GM19043 (cell line): ENCODE measurements at regions not wholly inside any gene's neighbourhood (a gene's known extent, or its start where the extent isn't known, plus 50 kb on each side); places are given as distances from the start of the nearest gene placed in this dataset.

Source experiments
- ATAC-seq: cut with Tn5 transposase; IDR thresholded peaks from one replicate; pipeline ENCODE4 v1.9.1; 2021; ENCODE audit warnings: low read depth; ENCODE audit not compliant: unreplicated experiment

GRCh38 chr13:109537584-109537983 is 248.8 kb downstream of the IRS2 start:
- ATAC-seq, result no peak

GRCh38 chr13:109533350-109533749 is 253.0 kb downstream of the IRS2 start:
- no peak for ATAC-seq

- ATAC-seq, result no peak
Measured at GRCh38 chr13:109529964-109530363, 256.4 kb downstream of the IRS2 start.

GRCh38 chr13:109521719-109522118 is 264.7 kb downstream of the IRS2 start:
- no peak for ATAC-seq

GRCh38 chr13:109517517-109517916 is 268.9 kb downstream of the IRS2 start:
- no peak for ATAC-seq

- no peak for ATAC-seq
Measured at GRCh38 chr13:109516186-109516585, 270.2 kb downstream of the IRS2 start.

GRCh38 chr13:109510013-109510412 is 276.4 kb downstream of the IRS2 start:
- no peak for ATAC-seq

GRCh38 chr13:109509154-109509900 is 277.1 kb downstream of the IRS2 start:
- no peak for ATAC-seq

- no peak for ATAC-seq
Measured at GRCh38 chr13:109500146-109500773, 286.1 kb downstream of the IRS2 start.

- ATAC-seq, result no peak
Measured at GRCh38 chr13:109497917-109498316, 288.5 kb downstream of the IRS2 start.

- ATAC-seq, result no peak
Measured at GRCh38 chr13:109496216-109496615, 290.2 kb downstream of the IRS2 start.

- ATAC-seq, result no peak
Measured at GRCh38 chr13:109494925-109495369, 291.4 kb downstream of the IRS2 start.

GRCh38 chr13:109485136-109485794 is 301.1 kb downstream of the IRS2 start:
- no peak for ATAC-seq

GRCh38 chr13:109483284-109483683 is 303.1 kb downstream of the IRS2 start:
- no peak for ATAC-seq

GRCh38 chr13:109481040-109481439 is 305.3 kb downstream of the IRS2 start:
- no peak for ATAC-seq

- ATAC-seq, result no peak
Measured at GRCh38 chr13:109480011-109480955, 306.1 kb downstream of the IRS2 start.

GRCh38 chr13:109479534-109479933 is 306.8 kb downstream of the IRS2 start:
- no peak for ATAC-seq

GRCh38 chr13:109476001-109476400 is 310.4 kb downstream of the IRS2 start:
- no peak for ATAC-seq

- no peak for ATAC-seq
Measured at GRCh38 chr13:109468123-109468522, 318.3 kb downstream of the IRS2 start.

GRCh38 chr13:109465148-109465547 is 321.2 kb downstream of the IRS2 start:
- no peak for ATAC-seq
